GM19238 (cell line): ENCODE measurements at regions not wholly inside any gene's neighbourhood (a gene's known extent, or its start where the extent isn't known, plus 50 kb on each side); places are given as distances from the start of the nearest gene placed in this dataset.
"Not testable (repeated sequence)": the region's sequence is repeated elsewhere in the genome, so short reads cannot be mapped to it uniquely, and the experiment has no call there.

Experiments used
- DNase-seq: peaks from one replicate; pipeline ENCODE4 v3.0.0; 2011; ENCODE audit warnings: low spot score; ENCODE audit not compliant: insufficient read length

DNA sequence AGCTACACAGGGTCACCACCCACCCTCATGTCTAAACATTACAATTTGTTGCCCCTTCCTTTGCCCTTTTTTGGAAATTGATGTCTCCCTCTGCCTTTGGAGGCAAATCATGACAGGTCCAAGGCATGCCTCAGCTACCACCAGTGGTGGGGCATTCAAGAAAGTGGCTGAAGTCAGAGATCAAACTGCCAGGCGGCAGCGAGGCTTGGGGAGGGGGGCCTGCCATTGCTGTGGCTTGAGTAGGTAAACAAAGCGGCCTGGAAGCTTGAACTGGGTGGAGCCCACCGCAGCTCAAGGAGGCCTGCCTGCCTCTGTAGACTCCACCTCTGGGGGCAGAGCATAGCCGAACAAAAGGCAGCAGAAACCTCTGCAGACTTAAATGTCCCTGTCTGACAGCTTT, 152.0 kb upstream of the ATP2B2 start:
- DNase-seq: not testable (repeated sequence)

GRCh38 chr3:10665592-10665991, 150.4 kb upstream of the SLC6A11 start:
- no peak for DNase-seq

DNA sequence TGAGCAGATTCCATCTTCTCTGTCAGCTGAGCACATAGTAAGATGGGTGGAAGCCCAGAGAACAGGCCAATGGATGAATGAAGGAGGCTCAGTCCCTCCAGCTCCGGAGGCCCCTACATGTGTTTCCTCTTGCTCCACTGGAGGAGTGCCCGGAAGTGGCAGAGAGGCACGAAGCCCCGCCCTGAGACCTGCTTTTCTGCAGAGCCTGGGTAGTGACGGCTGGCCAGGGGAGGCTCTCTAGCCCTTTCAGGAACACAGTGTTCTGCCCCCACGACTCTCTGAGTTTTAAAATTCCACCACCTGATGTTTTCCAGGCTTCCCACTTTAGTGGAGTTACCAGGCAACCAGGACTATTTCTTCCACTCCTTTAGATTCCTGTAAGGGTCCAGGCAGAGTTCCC, 149.4 kb upstream of the SLC6A11 start:
- DNase-seq: peak; percentile 10

GRCh38 chr3:10667269-10667668, 148.8 kb upstream of the SLC6A11 start:
- DNase-seq: no peak

DNA sequence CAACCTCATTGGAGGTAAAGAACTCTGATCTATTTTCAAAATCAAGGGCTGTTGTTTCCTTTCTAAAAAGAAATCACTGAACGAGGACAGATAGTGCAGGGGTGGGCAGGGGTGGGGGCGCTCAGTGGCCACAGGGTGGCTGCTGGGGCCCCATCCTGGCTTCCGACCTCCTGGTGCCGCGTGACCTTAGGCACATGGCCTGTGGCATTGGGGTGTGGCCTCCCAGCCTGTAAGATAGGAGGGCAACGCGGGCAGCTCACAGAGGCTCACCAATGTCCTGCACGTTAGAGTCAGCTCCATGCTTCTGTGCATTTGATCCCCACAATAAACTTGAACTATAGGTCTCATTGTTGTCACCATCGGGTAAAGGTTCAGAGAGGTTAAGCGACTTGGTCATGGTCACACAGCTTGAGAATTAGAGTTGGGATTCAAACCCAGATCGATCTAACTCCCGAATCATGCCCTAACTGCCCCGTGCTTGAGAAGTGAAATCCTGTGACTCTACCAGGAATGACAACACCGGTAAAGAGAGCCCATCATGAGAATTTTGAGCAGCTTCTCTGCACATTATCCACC, 148.0 kb upstream of the SLC6A11 start:
- DNase-seq: no peak

DNA sequence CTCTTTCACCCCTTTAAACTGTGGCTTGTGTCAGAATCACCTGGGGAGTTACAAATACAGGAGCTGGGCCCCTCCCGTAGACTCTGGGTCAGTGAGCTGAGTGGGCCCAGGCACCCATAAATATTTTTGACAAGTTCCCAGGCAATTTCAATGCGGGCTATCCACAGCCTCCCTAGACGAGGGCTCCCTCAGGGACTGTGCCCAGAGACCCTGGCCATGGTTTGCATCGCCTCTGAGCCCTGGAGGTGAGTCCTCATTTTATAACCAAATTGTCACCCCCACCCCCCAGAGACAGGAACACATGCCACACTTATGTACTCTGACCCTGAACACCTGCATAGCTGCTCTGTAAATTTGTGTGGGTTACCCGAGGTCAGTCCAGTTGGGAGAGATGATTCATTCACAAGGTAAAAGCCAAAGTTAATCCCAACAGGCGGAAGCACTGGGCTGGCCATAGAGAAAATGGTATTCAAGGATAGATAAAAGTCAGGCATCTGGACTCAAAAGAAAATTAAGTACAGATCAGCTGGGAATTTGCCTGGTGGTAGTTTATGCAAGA, 146.5 kb upstream of the SLC6A11 start:
- DNase-seq: no peak

DNA sequence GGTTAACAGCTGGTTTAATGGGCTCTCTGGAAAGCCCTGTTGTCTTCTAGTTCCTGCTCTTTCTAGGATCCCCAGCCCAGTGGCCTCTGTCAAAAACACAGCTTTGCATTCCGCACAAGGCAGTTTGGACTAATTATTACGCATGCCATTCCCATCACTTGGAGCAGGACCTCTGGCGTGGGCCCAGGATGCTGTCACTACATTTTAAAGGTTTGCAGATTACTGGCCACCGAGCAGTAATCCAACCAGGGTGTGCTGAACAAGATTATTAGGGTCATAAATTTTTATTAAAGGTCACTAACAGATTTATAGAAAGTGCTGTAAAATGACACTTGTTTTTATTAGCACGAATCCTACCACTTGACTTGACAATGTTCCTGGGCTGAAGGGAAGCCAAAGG, 143.6 kb upstream of the SLC6A11 start:
- no peak for DNase-seq

DNA sequence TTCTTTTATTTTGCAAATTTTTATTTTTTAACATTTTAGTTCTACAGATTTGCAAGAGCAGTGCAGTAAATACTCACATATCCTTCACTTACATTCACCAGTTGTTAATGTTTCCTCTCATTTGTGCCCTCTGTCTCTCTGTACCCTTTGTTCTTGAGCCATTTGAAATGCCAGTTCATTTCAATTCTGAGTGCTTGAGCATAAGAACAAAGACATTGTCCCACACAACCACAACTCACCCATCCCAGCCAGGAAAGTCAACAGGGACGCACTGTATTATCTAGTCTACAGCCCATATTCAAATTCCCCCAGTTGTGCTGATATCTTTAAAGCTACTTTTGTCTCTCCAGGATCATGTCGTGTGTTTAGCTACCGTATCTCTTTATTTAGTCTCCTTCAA, 141.4 kb upstream of the SLC6A11 start:
- DNase-seq: no peak

DNA sequence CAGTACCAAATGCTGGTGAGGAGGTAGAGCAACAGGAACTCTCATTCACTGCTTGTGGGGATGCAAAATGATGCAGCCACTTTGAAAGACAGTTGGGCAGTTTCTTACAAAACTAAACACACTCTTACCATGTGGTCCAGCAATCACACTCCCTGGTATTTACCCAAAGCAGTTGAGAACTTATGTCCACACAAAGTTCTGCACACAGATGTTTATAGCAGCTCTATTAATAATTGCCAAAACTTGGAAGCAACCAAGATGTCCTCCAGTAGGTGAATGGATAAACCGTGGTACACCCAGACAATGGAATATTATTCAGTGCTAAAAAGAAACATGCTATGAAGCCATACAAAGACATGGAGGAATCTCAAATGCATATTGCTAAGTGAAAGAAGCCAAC, 139.1 kb upstream of the SLC6A11 start:
- DNase-seq: no peak

DNA sequence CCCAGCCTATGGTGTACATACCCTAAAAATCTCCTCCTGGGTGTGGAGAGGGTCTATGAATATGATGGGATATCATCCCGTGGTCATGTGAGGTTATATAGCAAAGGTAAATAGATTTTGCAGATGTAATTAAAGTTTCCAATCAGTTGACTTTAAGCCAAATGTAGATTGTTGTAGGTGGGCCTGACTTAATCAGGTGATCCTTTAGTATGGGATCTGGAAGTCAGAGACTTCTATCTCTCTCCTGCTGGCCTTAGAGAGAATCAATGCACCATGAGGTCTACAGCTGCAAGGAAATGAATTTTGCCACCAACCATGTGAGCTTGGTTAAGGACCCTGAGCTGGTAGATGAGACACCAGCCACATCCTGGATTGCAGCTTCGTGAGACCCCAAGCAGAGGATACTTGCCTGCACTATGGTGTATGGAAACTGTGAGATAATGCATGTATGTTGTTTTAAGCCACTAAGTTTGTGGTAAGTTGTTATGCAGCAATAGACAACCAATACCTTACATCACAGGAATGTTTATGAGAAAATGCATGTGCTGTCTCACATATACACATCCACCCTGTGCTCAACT, 137.1 kb upstream of the SLC6A11 start:
- DNase-seq: no peak

DNA sequence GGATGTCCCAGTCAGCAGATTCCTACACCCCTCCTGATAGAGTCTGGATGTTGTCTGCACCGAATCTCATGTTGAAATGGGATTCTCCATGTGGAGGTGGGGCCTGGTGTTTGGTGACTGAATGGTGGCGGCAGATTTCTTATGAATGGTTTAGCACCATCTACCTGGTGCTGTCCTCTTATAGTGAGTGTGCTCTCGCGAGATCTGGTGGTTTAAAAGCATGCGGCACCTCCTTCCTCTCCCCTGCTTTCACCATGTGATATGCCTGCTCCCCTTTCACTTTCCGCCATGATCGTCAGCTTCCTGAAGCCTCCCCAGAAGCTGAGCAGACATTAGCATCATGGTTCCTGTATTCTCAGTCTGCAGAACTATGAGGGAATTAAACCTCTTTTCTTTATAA, 135.2 kb upstream of the SLC6A11 start:
- no peak for DNase-seq

GRCh38 chr3:10682692-10683091, 133.3 kb upstream of the SLC6A11 start:
- no peak for DNase-seq

- DNase-seq: no peak
Measured at GRCh38 chr3:10683106-10683505, 132.9 kb upstream of the SLC6A11 start.

DNA sequence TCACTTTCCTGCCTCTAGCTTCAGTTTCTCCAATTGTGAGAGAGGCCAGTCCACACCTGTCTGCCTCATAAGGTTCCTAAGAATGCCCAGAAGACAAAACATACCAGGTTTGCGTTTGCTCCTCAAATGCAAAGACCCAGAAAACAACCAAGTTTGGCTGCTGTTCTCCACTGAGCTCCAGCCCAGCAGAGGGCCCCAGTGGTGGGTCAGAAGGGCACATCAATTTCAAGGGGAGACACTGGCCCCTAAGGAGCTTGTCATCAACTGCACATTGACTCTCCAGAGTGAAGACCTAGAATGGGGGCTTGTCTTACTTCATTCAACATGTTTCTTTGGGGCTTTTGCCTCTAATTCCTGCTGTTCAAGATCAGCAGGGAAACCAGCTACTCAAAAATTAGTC, 127.9 kb upstream of the SLC6A11 start:
- no peak for DNase-seq

GRCh38 chr3:10688548-10689172, 127.4 kb upstream of the SLC6A11 start:
- no peak for DNase-seq

GRCh38 chr3:10692039-10692622, 123.9 kb upstream of the SLC6A11 start:
- DNase-seq: no peak

DNA sequence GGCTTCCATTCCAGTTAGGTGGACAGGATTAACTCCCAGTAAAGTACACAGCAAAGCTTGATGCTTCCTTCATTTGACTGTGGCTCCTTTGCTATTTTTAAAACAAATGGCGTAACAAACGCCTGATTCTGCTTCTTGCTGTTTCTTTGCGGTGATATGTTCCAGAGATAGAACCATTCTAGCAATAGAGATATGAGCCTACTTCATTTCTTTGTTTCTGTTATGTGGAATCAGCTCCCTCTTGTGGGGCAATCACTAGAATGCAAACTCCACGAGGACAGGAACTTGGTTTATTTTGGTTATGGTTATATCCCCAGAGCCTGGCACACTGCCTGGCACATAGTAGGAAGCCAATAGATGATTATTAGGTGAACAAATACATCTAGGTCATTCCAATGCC, 122.6 kb upstream of the SLC6A11 start:
- no peak for DNase-seq

DNA sequence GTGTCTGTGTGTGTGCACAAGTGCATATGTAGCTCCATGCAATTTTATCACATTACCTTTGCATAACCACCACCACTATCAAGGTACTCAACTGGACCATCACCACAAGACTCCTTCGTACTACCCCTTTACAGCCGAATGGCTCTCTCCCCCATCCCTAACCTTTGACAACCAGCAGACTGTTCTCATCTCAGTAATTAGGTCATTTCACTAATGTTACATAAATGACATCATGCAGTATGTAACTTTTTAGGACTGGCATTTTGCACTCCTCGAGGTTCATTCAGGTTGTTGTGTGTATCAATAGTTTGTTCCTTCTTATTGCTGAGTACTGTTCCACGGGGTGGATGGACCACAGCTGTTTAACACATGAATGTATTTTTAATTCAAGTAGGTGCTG, 121.8 kb upstream of the SLC6A11 start:
- DNase-seq: no peak

- DNase-seq: not testable (repeated sequence)
Measured at GRCh38 chr3:10695186-10695585, 120.8 kb upstream of the SLC6A11 start.

- DNase-seq: no peak
Measured at GRCh38 chr3:10695595-10696285, 120.3 kb upstream of the SLC6A11 start.

- no peak for DNase-seq
Measured at GRCh38 chr3:10697918-10698317, 118.1 kb upstream of the SLC6A11 start.

DNA sequence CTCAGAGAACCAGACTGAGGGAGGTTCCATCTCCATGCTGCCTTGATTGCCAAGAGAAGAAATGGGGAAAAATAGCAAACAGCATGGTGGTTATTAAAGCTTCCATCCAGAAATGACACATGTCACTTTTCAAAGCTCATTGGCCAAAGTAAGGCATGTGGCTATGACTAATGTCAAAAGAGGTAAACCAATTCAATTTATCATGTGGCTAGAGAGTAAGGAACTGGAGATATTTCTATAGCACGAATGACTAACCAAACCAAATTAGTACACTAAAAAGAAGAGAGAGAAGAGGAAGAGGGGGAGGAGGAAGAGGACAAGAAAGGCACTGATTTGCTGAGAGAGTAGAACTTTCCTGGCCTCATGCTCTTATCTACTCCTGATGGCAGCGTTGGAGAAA, 115.2 kb upstream of the SLC6A11 start:
- DNase-seq: no peak
